ENCODE measurements at regions not wholly inside any gene's neighbourhood (a gene's known extent, or its start where the extent isn't known, plus 50 kb on each side); places are given as distances from the start of the nearest gene placed in this dataset.

DNA sequence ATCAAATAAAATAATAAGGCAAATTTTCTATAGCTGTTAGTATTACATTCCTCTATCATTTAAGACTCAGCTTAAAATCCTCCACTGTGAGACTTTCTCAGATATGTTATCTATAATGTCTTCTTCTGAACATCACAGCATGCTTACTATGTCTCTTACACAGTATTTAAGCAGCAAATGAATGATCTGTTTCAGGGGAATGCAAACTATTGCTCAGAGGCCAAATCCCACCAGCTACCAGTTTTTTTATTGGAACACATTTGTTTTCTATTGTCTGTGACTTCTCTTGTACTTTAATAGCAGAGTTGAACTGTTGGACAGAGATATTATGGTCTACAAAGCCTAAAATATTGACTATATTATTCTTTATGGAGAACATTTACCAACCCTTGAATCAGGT lies 59.6 kb downstream of the C3orf38 start:
- DNase-seq = no peak

DNA sequence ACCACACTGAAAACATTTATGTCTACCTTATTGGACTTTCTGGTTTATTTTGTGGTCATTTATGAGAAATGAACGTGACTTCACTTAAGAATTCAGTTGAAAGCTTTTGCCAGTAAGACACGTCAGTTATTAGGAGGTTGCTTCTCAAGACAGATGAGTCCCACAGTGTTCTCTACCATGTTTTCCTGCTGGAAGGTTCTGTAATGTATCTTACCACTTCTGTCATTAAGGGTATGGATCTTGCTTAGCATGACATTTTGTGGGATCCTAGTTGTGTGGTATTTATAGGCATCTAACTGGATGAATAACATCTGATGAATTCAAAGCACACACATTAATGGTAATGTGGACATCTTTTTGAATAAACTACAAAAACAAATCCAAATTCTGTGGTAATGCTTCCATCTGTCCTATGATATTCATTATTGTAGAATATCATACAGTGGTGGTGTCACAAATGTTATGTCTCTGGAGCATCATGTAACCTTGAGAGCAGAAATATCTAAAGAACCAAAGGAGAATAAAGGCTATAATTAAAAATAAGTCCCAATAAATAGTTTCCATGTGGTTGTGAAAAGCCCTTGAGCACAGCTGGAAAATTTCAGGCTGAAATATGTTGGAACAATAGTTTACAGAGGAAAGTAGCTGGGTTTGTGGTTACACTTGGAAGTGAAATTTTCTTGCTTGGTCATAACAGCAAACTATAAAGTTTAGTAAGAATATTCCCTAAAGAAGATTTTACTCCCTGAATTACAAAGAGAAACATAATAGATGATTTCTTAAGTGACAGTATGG lies 61.5 kb downstream of the C3orf38 start:
- no peak for DNase-seq

DNA sequence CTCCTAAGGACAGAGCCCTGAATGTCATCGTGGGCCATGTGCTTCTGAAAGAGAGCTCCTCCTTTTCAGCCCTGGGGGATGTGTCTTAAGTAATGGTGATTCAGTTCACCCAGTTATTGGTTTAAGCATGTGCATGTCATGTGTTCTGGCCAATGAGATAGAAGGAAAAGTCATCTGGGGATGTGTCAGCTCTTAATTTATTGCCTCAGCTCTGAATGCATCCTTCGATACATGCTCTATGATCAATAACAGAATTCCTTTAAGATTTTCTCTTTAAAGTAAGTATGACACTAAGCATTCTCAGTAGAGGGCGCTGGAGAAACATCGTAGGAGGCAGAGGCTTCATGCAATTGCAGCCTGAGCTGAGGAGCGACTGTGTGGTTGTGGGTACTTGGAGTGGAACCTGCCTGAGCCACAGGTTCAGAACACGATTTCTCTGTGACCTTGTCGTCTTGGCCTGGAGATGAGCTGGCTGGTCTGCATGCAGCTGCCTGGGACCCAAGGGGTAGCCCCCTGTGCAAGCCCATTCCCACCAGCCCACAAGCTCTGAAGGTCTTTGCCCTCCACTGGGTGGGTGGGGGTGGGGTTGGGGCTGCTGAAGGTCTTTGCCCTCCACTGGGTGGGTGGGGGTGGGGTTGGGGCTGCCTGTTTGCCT lies 69.5 kb downstream of the C3orf38 start:
- DNase-seq = peak; percentile 18

DNA sequence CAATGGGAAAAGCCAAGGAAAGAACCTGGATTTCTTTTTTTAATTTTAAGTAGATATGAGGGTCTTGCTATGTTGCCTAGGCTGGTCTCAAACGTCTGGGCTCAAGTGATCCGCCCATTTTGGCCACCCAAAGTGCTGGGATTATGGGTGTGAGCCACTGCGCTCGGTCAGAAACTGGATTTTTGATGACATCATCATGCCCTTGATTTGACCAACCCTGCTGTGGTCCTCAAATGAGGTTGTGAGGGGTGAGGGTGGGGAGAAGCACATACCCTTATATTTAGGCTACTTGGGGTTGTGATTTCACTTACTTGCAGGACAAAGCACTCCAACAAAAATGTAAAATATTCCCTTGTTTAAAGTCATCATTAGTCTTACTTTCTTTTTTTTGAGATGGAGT lies 70.4 kb downstream of the C3orf38 start:
- no peak for DNase-seq

DNA sequence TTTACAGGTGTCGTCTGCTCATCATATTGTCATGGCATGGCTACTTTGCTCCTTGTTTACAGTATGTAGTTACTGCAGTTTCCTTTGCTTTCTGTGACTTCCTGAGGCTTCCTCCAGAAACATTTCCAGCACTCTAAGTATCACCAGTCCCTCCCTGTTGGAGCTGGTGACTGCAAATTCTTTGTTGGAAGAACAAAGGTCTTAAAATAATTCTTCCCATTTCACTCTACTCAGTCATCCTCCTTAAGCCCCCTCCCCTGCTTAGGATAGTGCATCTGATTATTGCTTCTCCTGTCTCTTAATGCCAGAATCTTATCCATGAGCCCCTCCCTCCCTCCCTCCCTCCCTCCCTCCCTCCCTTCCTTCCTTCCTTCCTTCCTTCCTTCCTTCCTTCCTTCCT lies 72.0 kb downstream of the C3orf38 start:
- DNase-seq = no peak

DNA sequence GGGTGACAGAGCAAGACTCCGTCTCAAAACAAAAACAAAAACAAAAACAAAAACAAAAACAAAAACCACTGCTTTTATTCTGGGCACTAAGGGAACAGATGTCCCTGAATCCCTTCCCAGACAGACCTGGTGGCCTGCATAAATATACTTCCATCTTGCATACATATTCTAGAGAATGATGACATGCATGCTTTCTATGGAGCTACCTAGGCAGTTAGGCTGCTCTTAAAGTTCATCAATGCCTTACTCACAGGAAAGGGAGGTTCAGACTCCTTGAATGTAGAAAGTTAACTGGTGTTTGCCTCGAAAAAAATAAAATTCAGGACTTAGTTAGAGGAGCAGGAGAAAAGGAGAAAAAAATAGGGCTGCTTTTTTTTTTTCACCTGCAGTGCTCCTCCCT lies 72.6 kb downstream of the C3orf38 start:
- DNase-seq = no peak

DNA sequence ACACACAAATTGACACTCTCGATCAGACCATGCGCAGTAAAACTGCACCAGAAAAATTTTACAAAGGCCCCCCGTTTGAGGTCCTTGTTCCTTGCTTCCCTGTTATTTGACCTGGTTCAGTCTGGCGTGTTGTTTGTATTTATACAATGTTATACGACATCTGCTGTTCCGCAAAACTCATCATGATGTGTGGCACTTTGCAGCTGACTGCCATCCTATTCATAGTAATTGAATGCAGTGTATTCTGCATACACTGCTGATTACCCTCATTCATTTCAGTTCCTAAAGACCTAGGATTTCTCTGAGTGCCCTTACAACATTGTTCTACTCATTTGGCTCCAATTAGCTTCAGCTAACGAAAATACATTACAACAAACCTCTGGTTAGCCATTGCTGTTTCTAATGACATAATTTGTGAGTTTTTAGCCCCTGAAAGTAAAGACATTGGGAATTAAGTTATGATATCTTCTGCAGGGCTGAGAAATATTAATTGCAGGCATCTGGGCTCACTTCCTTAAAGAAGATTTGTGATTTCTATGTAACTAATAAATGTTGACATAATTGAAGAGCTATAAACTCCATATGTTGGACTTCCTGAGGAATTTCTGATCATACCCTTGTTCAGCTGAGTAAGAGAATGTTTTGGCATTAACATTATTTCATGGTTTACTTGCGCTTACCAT lies 75.7 kb downstream of the C3orf38 start:
- DNase-seq = no peak

DNA sequence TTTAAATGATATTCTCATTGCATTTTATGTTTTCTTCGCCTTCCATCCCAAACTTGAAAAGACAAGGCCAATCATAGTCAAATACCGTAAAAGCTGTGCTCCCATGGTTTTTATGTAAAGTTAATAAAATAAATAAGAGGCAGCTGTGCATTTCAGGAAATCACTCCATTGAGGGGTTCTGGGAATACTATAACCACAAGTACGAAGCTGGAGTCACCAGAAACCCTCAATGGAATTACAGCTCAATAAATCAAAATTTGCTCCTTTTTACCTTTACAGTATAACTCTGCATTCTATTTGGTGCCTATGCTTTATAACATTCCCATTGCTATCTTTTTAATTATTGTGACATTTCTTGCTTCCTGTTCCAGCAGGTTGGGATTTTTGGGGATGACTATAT lies 77.2 kb downstream of the C3orf38 start:
- no peak for DNase-seq

DNA sequence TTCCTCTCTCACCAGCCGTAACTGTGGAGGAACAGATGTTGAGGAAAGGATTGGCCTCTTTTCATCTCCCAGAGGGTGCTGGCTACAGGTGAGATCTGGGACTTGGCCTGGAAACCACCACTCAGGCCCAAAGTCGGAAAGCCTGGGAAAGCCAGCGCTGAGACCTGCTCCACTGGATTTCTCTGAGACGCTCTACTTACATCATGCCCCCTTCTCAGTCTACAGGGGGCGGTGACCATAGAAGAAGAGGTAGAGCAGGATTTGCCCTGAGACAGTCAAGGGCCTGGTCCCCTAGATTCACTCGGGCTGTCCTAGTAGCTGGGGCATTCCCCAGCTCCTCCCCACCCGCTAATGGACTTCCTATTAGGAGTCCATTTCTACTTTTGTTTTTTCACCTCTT lies 80.9 kb downstream of the C3orf38 start:
- DNase-seq = no peak

DNA sequence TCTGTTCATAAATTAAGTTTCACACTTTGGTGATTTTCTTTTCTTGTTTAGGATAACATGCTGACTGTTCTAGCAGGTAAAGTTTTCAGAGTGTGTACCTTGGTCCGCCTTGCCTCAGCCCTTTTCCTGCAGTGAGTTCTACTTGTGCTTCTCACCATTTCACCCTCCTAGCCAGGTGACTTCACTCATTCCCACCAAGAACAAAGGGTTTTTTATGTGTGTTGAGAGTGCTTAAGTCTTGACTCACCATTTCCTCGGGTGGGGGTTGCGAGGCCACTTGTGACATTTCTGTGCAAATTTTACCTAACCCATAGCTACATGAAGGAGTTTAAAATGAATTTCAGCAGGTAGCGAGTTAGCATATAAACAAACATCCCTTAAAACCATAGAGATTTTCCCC lies 81.4 kb downstream of the C3orf38 start:
- no peak for DNase-seq

DNA sequence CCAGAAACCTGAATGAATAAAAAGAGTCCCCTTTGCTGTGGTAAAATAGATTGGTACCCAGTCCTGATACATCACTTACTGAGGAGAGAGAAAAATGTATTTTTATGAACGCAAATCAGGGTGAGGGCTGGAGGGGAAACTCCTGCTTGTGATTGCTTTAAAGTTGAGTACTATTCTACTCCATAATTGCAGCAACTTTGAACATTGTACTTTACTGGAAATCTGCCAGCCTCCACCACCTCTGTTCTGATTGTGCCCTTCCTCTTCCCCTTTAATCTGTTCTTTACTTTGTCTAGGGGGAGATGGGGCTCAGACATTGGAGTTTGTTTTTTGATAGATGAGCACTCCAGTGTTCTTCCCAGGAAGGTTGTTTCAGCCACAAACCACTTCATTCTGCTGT lies 81.9 kb downstream of the C3orf38 start:
- DNase-seq = no peak

DNA sequence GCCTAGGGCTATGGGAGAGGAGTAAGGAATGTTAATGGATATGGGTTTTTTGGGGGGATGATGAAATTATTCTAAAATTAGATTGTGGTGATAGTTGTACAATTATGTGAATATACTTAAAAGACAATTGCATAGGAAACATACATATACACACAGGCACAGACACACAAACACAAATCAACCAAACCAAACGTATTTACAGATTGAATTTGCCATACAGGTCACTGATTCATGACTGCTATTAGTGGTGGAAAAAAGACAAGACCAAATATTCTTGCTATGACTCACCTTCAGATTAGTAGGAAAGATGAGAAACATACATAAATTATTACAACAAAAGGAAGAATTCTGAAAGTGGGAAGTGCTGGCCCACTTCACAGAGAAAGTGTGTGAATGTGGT lies 85.3 kb downstream of the C3orf38 start:
- no peak for DNase-seq

DNA sequence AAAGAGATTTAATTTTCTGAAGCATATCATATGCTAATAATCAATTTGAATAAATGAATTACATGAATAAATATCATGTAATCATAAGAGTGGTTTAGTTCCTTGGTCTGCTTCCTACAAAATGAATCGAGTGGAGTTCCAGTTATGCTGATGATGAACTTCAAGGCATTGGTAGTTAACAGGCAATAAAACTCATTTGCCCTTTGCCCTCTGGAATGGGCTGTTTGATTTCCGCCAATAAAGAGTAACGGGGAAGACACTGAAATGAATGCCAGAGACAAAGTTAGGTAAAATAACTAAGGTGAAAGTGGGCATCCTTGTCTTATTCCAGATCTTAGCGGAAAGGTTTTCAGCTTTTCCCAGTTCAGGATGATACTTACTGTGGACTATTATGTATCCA lies 90.1 kb downstream of the C3orf38 start:
- DNase-seq = no peak

DNA sequence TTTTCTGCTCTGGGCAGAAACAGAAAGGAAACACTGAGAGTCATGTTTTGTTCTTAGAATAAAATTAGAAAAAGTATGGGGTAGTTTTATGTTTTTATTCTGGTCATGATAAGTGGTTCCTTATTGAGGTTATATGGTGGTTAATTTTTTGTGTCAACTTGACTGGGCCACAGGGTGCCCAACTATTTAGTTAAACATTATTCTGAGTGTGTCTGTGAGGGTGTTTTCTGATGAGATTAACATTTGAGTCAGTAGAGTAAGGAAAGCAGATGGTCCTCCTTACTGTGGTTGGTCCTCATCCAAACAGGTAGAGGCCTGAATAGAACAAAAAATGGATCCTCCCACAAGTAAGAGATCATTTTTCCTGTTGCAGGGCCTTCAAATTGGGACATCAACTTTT lies 98.9 kb downstream of the C3orf38 start:
- no peak for DNase-seq

DNA sequence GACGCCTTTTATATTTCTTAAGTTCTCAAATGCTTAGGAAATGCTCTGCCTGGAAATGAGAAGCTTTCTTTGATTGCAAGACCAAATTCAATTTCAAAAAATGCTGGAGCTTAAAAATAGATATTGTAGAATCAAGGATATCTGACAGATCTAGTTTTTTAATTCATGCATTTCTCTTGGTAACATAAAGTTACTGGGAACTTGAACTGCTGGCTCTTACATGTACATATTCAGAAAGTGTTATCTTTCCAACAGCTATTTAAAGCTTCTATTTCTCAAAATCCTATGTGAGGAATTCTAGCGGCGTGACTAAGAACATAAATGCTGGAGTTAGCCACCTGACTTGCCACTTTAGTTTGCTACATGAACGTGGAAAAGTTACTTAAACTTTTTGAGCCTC lies 109.3 kb downstream of the C3orf38 start:
- DNase-seq = no peak

DNA sequence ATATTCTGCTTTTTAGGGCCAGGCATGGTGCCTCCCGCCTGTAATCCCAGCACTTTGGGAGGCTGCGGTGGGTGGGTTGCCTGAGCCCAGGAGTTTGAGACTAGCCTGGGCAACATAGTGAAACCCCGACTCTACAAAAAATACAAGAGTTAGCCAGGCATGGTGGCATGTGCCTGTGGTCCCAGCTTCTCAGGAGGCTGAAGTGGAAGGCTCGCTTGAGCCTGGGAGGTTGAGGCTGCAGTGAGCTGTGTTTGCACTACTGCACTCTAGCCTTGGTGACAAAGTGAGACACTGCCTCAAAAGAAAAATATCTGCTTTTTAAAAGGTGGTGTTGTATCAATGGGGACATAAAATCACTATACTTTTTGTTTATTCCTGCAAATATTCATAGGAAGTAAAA lies 112.8 kb downstream of the C3orf38 start:
- no peak for DNase-seq

DNA sequence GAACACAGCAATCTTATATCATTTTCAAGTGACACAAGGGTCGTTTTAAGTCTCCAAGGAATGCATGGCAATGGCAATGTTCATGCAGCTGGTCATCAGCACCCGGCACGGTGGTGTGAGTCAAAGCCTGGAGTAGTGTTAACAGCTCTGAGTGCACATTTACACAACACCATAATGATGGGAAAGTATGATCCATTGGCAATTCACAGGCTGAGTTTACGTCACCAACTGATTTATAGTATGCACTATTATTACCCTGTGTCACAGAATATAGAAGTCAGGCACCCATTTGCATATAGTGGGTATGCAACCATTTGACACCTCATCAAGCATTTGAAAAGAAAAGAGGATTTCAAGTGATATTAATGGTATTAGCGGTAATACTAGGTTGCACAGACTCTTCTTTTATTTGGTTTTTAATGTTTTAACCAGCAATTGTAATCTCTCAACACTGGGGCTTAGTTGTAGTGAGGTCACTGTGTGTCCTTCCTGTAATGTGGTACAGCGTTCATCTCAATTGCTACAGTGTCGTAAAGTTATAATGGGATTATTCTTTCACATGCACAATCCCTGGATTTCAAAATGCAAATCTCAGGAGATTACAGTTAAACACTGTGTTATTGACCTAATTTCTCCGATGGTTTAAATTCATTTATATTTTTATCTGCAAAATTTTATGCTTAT lies 113.8 kb downstream of the C3orf38 start:
- DNase-seq = no peak

DNA sequence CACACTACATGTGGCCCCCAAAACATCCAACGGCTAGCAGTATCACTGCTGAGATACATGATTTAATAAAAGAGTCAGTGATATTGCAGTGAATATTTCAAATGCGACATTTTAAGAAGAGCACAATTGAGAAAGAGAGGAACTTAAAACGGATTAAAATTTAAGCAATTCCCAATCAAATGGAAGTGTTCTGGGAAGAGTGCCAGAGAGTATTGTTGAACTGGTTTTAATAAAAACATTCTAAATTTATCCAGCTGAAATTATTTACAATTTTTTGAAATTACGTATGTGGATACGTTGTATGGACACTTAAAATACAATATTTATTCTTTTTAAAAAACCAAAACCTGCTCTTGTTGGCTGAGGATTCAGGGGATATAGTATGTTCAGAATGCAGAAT lies 117.7 kb downstream of the C3orf38 start:
- DNase-seq = no peak

DNA sequence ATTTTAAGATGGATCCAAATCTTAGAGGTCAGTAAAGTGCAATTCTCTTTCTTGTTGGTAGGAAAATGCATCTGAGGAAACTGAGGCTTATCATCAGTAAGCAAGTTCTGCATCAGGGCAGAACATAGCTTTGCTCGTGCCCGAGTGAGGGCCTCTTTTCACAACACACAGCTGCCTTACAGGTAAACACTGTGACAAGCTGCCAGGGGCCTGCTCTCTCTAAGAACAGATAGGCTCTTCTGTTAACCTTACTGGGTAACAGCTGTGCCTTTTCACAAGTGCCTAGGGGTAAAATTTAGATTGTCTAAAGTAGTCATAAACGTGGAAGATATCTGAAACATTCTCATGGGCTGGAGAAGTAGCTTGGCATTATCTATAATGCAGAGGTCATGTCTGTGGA lies 118.1 kb downstream of the C3orf38 start:
- no peak for DNase-seq

DNA sequence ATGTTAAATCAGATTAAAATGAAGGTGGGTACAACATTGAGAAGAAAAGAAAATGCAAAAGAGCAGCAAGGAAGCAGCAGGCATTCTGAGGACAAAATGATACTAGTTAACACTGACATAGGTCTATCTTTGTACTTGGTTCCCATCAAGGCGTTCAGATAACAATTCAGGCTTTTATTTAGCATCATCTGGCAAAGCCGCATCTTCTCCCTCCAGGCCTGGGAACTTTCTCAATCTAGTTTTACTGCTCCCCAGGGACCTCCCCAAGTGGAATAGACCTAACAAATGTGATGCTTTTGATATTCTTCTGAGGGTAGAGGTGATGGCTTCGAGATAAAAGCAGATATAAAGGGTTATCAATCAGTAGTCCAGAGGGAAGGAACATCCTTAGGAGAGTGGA lies 130.6 kb downstream of the C3orf38 start:
- DNase-seq = no peak

DNA sequence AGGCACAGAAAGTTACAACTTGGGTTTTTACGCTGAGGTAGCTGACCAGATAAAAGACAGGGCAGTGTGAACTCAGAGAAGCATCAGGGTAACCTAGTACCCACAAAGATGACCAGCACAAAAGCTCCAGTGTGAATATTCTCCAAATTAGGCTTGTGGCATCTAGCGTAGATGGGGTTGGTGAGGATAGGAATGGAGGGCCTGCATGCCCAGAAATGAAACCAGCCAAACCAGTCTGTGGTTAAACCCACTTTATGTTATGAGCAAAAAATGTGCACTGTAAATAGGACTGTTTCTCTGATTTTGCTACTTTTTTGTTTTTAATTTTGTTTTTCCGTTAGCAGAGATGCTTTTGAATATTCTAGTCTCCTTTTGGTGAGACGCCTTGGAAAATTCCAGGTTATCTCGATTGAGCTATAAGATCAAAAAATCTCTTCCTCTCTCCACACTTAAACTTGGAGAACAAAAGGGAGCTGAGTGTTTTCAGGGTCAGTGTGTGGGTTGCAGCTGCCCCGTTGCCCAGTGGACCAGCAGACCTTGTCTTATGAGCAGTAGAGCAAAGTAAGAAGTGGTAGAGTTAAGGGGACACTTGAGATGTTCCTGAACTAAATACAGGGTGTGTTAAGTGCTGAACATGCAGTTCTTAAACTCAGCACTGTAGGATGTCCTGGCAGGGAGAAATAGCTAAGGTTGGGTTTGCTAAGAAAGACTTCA lies 132.9 kb downstream of the C3orf38 start:
- no peak for DNase-seq

DNA sequence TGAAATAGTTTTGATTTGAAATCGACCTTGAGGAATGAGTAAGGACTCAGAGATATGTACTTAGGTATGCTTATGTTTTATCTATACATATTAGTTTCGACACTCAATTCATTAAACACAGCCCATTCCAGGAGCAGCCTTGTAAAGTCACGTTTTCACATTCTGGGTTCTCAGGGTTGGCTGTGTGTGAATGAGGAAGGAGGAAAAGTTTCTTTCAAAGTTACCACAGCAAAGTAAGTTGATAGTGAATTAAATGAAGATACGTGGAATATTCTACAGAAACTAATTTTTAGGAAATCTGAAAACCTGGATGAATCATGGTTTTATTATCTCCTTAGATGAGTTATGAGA lies 133.5 kb downstream of the C3orf38 start:
- DNase-seq = no peak

DNA sequence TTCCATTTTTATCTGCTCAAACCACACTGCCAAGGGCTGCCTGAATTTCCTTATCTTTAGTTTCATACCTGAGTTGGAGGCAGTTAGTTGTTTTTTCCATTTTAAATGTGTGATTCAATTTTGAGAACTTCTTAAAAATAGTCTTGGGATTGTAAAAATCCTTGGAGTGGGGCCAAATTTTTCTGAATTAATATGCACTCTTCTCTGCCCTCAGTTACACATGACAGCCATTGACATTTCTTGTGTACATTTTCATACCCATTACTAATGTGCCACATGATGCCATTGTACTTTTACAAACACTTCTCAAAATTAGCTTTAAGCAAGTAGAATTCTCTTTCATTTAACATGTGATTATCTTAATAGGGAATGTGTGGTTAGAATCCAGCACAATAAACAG lies 141.7 kb downstream of the C3orf38 start:
- DNase-seq = no peak

Data from KG1 (cell line).